Activated CD4-positive, alpha-beta T cell treated with anti-CD3 and anti-CD28 coated beads, Interleukin-2, Interleukin-6, amounts not matched to agents 100 ng/mL and 50 ng/mL, durations not matched to agents 16 hours and 8 hours (primary cell): ENCODE measurements at regions not wholly inside any gene's neighbourhood (a gene's known extent, or its start where the extent isn't known, plus 50 kb on each side); places are given as distances from the start of the nearest gene placed in this dataset.
"Not testable (repeated sequence)": the region's sequence is repeated elsewhere in the genome, so short reads cannot be mapped to it uniquely, and the experiment has no call there.

ENCODE experiments used
- DNase-seq: peaks from one replicate; pipeline ENCODE4 v3.0.0-alpha.2; 2020

- DNase-seq, result no peak
These were observed 76.5 kb downstream of the ARL5B start for GRCh38 chr10:18735711-18736110.

GRCh38 chr10:18737236-18737635 is 78.0 kb downstream of the ARL5B start:
- no peak for DNase-seq

GRCh38 chr10:18737841-18738240 is 78.6 kb downstream of the ARL5B start:
- no peak for DNase-seq

GRCh38 chr10:18738835-18739234 is 79.6 kb downstream of the ARL5B start:
- no peak for DNase-seq

- no peak for DNase-seq
These were observed 84.7 kb downstream of the ARL5B start for GRCh38 chr10:18743926-18744325.

DNA sequence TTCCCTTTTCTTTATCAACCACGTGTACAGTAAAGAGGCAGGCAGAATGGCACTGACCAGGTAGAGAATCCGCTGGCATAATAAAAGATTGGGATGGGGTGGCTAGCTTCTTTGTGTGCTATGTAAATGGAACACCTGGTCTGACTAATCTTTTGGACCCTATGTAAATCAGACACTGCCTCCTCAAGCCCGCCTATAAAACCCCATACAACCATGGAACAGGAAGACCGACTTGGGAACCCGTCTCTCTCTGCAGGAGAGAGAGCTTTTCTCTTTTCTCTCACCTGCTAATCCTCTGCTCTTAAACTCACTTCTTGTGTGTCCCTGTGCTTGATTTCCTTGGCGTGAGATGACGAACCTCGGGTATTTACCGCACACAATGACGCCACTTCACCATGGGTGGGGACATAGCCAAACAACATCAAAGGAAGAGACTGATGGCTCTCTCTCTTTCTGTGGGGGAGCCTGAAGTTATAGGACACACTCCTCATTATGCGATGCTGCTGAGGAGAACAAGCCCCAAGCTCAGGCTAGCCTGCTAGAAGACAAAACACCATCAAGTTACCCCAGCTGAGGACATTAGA is 94.2 kb downstream of the ARL5B start:
- DNase-seq, result no peak

DNA sequence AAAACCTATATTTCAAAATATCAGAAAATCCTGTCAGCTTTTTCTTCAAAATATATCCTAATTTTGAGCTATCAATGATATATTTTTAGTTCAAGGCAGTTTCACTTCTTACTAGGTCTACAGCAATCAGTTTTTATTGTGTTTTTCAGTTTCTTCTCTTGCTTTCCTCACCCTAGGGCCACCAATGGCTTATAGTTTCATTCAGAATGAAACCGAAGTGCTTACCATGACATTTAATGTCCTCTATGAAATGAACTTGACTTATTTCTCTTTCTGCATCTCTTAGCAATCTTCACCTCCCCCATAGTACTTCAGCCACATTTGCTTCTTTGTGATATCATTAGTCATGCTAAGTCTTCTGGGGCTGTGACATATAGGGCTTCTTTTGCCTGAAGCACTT is 100.3 kb downstream of the ARL5B start:
- DNase-seq, result no peak

DNA sequence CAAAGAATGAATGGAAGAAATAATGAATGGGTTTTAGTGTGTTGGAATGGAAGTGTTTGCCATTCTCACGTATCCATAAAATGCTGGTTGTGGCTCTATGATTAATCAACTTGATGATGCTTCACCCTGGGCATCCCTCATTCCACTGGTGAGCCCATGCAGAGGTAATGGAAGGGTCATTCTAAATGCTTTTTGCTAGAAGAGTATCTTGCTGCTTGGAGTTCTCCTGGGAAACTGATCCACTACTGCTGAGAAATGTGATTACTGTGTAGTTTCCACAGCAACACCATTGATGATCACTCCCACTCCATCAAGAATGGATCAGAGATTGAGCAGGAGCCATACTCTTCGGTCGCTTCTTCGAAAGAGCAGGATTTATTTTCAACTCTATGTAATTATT is 101.6 kb downstream of the ARL5B start:
- DNase-seq, result no peak

GRCh38 chr10:18767981-18768380 is 108.8 kb downstream of the ARL5B start:
- no peak for DNase-seq

- DNase-seq, result no peak
These were observed 113.9 kb downstream of the ARL5B start for GRCh38 chr10:18773180-18773579.

DNA sequence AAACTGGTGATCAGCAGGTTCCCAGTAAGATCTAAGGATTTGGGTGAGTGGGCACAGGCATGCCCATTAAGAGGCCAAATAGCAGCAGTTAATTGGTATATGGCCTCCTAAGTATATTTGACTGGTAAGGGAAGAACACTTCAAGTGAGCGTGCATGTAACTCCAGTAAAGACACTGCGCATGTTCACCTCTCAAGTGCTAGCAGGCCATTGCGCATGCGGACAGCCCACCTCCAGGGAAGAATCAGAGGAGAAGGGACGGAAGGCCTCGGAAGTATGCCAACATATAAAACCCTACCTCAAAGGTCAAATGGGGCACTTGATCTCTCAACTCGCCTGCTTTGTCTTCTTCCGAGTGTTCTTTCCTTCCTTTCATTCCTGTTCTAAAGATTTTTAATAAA is 118.0 kb downstream of the ARL5B start:
- no peak for DNase-seq

DNA sequence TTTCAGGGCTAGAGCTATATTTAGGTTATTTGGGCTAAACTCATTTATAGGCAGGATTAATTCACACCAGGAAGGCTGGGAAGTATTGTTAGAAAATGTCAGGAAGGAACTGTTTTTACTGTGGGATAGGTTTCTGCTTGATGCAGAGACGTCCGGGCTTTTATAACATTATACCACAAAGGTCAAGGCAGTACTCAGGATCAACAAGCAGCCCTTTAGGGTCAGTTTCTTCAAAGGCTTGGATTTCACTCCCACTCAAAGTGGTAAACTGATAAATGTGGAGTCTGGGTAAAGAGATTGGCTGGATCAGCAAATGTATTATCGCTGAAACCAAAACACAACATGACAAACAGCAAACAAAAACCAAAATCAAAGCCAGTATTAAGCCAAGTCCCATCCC is 127.2 kb downstream of the ARL5B start:
- no peak for DNase-seq

DNA sequence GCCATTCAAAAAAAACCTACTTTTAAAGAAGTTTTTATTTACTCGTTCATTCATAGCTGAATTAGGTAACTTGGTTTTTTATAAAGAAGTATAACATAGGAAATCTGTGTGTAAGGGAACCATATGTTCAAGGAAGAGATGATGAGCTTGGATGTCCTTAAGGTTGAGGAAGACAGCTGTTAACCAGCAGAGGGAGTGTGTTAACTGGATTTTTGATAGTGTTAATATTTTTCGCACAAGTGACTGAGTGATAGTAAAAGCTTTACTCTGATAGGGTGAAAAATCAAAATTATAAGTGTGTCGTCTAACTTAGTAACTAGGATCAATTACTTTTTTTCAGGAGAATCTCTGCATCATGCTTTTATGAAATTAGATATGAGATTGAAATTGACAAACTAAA is 134.7 kb downstream of the ARL5B start:
- DNase-seq, result no peak

GRCh38 chr10:18795549-18795948 is 136.3 kb downstream of the ARL5B start:
- DNase-seq, result no peak

- no peak for DNase-seq
These were observed 138.1 kb downstream of the ARL5B start for GRCh38 chr10:18797286-18797685.

- peak; percentile 7 for DNase-seq
These were observed 162.9 kb downstream of the ARL5B start for GRCh38 chr10:18822156-18822555.

GRCh38 chr10:18829259-18829658 is 170.0 kb downstream of the ARL5B start:
- no peak for DNase-seq

GRCh38 chr10:18830277-18830676 is 171.0 kb downstream of the ARL5B start:
- DNase-seq, result no peak

- DNase-seq, result not testable (repeated sequence)
These were observed 192.0 kb upstream of the MALRD1 start for GRCh38 chr10:18856623-18857022.

- DNase-seq, result no peak
These were observed 188.9 kb upstream of the MALRD1 start for GRCh38 chr10:18859659-18860058.

DNA sequence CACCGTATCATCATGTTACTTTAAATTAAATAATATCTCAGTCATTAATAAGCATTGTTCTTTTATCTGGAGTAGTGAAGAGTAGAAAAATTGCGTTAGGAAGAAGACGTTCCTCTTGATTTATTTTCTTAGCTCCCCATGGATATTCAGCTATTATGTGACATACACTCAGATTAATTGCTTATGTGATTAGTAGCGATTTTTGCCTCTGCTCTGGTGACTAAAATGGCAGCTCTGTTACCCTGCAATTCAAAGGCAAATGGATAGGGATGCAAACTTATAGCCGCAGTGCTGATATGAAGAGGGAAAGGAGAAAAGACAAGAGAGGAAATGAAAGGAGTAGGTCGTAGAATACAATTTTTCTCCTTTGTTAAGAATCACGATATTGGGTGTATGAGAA is 188.4 kb upstream of the MALRD1 start:
- DNase-seq, result no peak

DNA sequence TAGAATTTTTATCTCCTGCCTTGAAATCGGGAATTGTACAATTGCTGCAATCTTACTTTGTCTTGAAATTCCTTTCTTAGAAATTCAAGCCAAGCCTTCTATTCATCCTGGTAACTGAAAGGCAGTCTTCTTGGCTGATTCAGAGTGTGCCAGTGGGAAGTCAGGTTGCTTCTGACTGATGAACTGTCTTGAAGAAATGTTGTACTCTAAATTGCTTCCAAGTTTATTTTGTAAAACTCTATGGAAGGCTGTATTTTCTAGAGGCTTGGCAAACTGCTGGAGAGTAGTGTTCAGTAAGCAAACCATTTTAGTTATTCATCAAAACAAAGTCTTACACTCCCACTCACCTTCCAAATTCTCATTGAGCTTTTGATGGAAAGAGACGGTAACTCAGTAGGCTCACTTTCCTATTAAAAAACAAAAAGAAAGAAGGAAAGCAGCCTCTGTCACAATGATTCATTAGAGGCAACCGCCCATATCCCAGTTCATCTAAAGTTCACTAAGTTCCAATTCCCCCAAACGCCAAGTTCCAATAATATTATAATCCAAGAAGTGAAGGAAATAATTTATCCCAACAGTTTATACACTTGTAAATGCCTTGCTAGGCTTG is 187.9 kb upstream of the MALRD1 start:
- DNase-seq, result no peak

GRCh38 chr10:18861382-18861781 is 187.2 kb upstream of the MALRD1 start:
- no peak for DNase-seq

DNA sequence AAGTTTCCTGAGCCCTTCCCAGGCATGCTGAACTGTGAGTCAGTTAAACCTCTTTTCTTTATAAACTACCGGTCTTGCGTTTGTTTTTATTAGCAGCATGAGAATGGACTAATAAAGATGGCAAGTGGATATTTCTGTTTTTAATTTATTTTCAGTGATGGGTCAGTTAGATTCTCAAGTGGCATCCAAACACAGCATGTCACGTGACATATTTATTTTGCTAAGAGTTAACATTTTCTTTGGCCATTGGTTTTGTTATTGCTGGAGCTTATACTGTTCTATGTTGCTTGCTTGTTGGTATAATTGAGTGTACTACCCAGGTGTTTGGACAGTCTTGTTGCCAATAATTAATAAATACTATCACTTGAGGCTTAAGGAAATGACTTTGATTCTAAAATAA is 181.7 kb upstream of the MALRD1 start:
- DNase-seq, result no peak

- no peak for DNase-seq
These were observed 179.7 kb upstream of the MALRD1 start for GRCh38 chr10:18868919-18869318.
